ENCODE measurements at regions not wholly inside any gene's neighbourhood (a gene's known extent, or its start where the extent isn't known, plus 50 kb on each side); places are given as distances from the start of the nearest gene placed in this dataset.

- TF ChIP-seq POLR2A (IDR thresholded peaks at IDR 0.05; ENCODE audit: low read depth, low read length) (no peak), TAF1 (IDR thresholded peaks at IDR 0.05; ENCODE audit: low read depth, low read length) (no peak)
These were observed 200.7 kb upstream of the KCTD7 start for GRCh38 chr7:66427956-66428355.

Data from GM12891 (cell line).